ENCODE measurements at regions not wholly inside any gene's neighbourhood (a gene's known extent, or its start where the extent isn't known, plus 50 kb on each side); places are given as distances from the start of the nearest gene placed in this dataset.

DNA sequence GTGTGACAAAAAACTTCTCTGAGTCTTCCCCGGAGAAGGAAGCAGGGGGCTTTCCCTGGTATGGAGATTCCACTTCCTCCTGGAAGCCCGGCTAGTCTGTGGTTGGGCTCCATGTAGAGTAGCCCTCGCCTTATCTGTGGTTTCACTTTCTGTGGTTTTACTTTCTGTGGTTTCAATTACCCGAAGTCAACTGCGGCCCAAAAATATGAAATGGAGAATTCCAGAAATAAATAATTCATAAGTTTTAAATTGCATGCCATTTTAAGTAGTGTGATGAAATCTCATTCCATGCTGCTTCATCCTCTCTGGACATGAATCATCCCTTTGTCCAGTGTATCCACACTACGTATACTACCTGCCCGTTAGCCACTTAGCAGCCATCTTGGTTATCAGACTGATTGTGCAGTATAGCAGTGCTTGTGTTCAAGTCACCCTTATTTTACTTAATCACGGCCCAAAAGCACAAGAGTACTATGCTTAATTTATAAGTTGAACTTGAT lies 275.0 kb upstream of the SESN3 start:
- TF ChIP-seq, protein P1, sequence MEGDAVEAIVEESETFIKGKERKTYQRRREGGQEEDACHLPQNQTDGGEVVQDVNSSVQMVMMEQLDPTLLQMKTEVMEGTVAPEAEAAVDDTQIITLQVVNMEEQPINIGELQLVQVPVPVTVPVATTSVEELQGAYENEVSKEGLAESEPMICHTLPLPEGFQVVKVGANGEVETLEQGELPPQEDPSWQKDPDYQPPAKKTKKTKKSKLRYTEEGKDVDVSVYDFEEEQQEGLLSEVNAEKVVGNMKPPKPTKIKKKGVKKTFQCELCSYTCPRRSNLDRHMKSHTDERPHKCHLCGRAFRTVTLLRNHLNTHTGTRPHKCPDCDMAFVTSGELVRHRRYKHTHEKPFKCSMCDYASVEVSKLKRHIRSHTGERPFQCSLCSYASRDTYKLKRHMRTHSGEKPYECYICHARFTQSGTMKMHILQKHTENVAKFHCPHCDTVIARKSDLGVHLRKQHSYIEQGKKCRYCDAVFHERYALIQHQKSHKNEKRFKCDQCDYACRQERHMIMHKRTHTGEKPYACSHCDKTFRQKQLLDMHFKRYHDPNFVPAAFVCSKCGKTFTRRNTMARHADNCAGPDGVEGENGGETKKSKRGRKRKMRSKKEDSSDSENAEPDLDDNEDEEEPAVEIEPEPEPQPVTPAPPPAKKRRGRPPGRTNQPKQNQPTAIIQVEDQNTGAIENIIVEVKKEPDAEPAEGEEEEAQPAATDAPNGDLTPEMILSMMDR (IDR thresholded peaks at IDR 0.05) = no peak
- TF ChIP-seq EZH2phosphoT487 (IDR thresholded peaks at IDR 0.05) = no peak
